GM12878 (cell line): ENCODE measurements at regions not wholly inside any gene's neighbourhood (a gene's known extent, or its start where the extent isn't known, plus 50 kb on each side); places are given as distances from the start of the nearest gene placed in this dataset.

Experiments
- ATAC-seq: fragments of 200-7000 bp; cut with Tn5 transposase; 3 replicates; pipeline ENCODE4 v1.9.1; 2020; ENCODE audit warnings: mild to moderate bottlenecking, moderate library complexity
- BruUV-seq: library from RNA; stranded (reverse); fragments of 400-500 nt; replicated peaks from 2 replicates; lab custom pipeline; 2021; lab: Mats Ljungman, UMichigan
- CTCF ChIA-PET: fragments of 300-600 bp; sonication (Branson Sonifier 250); formaldehyde crosslinking; extraction: SDS; loops from one replicate; lab custom pipeline; 2021; ENCODE audit warnings: inconsistent platforms; lab: Yijun Ruan, JAX
- POLR2A ChIA-PET: fragments of 350-600 bp; formaldehyde crosslinking; extraction: SDS; loops from one replicate; lab custom pipeline; 2021; ENCODE audit warnings: inconsistent platforms; lab: Charles Lee
- RAD21 ChIA-PET: fragments of 300-600 bp; sonication (Branson Sonifier 250); formaldehyde crosslinking; loops from one replicate; lab custom pipeline; 2023; ENCODE audit warnings: antibody characterized with exemption; ENCODE audit not compliant: unreplicated experiment; lab: Charles Lee
- SMC1A ChIA-PET: fragments of 300-600 bp; sonication (Branson Sonifier 250); formaldehyde crosslinking; loops from one replicate; lab custom pipeline; 2023; ENCODE audit not compliant: unreplicated experiment, uncharacterized antibody; lab: Charles Lee
- DNase-seq: peaks from one replicate; pipeline ENCODE4 v3.0.0-alpha.2; 2011; ENCODE audit warnings: low read depth, low spot score
- FAIRE-seq: peaks from 3 replicates; lab custom pipeline; 2011; peaks lifted over from hg19 to GRCh38; lab: Jason Lieb, UNC
- H2AFZ ChIP-seq: 2 replicates; pipeline ENCODE4 v1.6.0; 2011; ENCODE audit warnings: low read depth, low read length, control low read depth; ENCODE audit not compliant: control insufficient read depth
- H3K27ac ChIP-seq: 2 replicates; pipeline ENCODE4 v1.5.1; 2011; ENCODE audit warnings: control low read depth; ENCODE audit not compliant: control insufficient read depth, insufficient read depth
- H3K27me3 ChIP-seq, 2 experiments: replicated peaks in 1 of 2; 2 replicates each; pipeline versions ENCODE4 v1.6.0 to v1.6.1; 2011; ENCODE audit warnings: low read length in 1 of 2; ENCODE audit not compliant: control insufficient read depth in 2 of 2, insufficient read depth in 2 of 2
- H3K36me3 ChIP-seq, 2 experiments: 2 replicates each; pipeline ENCODE4 v1.5.1; 2011; ENCODE audit warnings: low read length in 1 of 2; ENCODE audit not compliant: control insufficient read depth in 2 of 2, insufficient read depth in 2 of 2
- H3K4me1 ChIP-seq: 2 replicates; pipeline ENCODE4 v1.6.1; 2011; ENCODE audit warnings: mild to moderate bottlenecking, low read length, moderate library complexity, mixed read lengths; ENCODE audit not compliant: control insufficient read depth, insufficient read depth
- H3K4me2 ChIP-seq: 2 replicates; pipeline ENCODE4 v1.6.0; 2011; ENCODE audit warnings: control low read depth; ENCODE audit not compliant: control insufficient read depth, insufficient read depth
- H3K4me3 ChIP-seq: fragments of 200-600 bp; sonication (generic); 2 replicates; pipeline ENCODE4 v1.5.1; 2016
- H3K79me2 ChIP-seq: 2 replicates; pipeline ENCODE4 v1.6.0; 2011; ENCODE audit warnings: low read length; ENCODE audit not compliant: control insufficient read depth, insufficient read depth
- H3K9ac ChIP-seq: 2 replicates; pipeline ENCODE4 v1.8.0; 2011; ENCODE audit warnings: low read length, control low read depth, mixed read lengths; ENCODE audit not compliant: control insufficient read depth, insufficient read depth
- H3K9me3 ChIP-seq: replicated peaks from 3 replicates; pipeline ENCODE4 v1.5.1; 2011; ENCODE audit warnings: mild to moderate bottlenecking, low read length; ENCODE audit not compliant: control insufficient read depth, insufficient read depth
- H4K20me1 ChIP-seq: 2 replicates; pipeline ENCODE4 v1.6.0; 2011; ENCODE audit not compliant: control insufficient read depth, insufficient read depth
- BHLHE40 ChIP-seq, 2 experiments: fragments of 450-650 bp in 1 of 2; IDR thresholded peaks; 2 replicates each; pipeline ENCODE4 v1.6.1; 2011 to 2017; ENCODE audit warnings: low read depth in 2 of 2, borderline replicate concordance in 1 of 2, improper control_type of control experiment in 1 of 2, low read length in 1 of 2, mild to moderate bottlenecking in 1 of 2
- NR2F1 ChIP-seq: fragments of 450-650 bp; conservative IDR thresholded peaks from 2 replicates; pipeline ENCODE4 v1.6.1; 2017; ENCODE audit warnings: mild to moderate bottlenecking
- SMAD1 ChIP-seq: fragments of 450-650 bp; IDR thresholded peaks from 2 replicates; pipeline ENCODE4 v1.6.1; 2018; ENCODE audit warnings: mild to moderate bottlenecking, low read depth; ENCODE audit not compliant: partially characterized antibody
- WGBS: methylation state at CpG from one replicate; pipeline ENCODE4 v1.1.6; 2016; ENCODE audit warnings: low lambda C conversion rate; ENCODE audit not compliant: insufficient replicate concordance, insufficient coverage; ENCODE audit errors: missing lambda C conversion rate; 5-methylcytosine and 5-hydroxymethylcytosine counted together
- in situ Hi-C: fragments of 300-500 bp; cut with MboI; formaldehyde crosslinking; loops from 9 replicates; pipeline ENCODE4 v1.14.3; 2018; ENCODE audit warnings: mixed read lengths
- intact Hi-C: fragments of 100-400 bp; cut with micrococcal nuclease; formaldehyde crosslinking; loops from one replicate; pipeline ENCODE4 v1.14.2; 2022; ENCODE audit not compliant: unreplicated experiment
- TF ChIP-seq, protein P1 (sequence below): IDR thresholded peaks from 2 replicates; pipeline ENCODE4 v1.6.1; 2012; ENCODE audit warnings: mild to moderate bottlenecking, low read depth, low read length

DNA sequence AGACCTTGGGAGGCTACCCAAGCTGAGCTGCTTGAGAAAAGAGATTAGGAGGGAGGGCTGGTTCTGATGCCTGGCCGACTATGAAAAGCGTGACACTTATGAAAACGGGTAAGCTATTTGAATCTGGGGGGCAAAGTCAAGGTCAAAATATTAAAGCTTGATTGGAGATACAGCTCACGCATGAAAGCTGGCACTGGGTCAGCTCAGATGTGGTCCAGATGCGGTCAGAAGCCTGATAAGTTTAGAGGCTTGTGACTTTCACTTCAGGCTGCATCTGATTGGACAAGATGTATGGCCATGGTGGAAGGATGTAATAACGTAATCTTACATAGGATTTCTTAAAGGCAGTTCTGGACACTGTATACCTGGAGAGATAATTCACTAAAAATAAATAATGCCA, 690.3 kb downstream of the NTRK3 start:
- ChIA-PET POLR2A (no interaction called here), SMC1A (no interaction called here), CTCF (interaction anchor here (1.7 kb wide), 1 partner anchor 10 kb away, joined by 3 read pairs; no protein-coding TSS in a partner anchor), RAD21 (no interaction called here)
- Histone ChIP-seq H3K4me2 (no peak overlapping the region), H3K4me3 (no peak overlapping the region), H3K27me3 (no peaks in the 10 kb centered on the region), H3K9ac (no peak overlapping the region), H3K79me2 (no peaks in the 10 kb centered on the region), H3K27ac (no peak overlapping the region), H2AFZ (no peak overlapping the region), H3K4me1 (no peaks in the 10 kb centered on the region), H4K20me1 (no peaks in the 10 kb centered on the region), H3K9me3 (no peaks in the 10 kb centered on the region), H3K36me3 (no peaks in the 10 kb centered on the region)
- no peak for ATAC-seq
- TF ChIP-seq BHLHE40 (IDR thresholded peaks at IDR 0.05; ENCODE audit: borderline replicate concordance in 1 of 2, low read depth in 2 of 2, low read length in 1 of 2), result no peak
- TF ChIP-seq, protein P1, sequence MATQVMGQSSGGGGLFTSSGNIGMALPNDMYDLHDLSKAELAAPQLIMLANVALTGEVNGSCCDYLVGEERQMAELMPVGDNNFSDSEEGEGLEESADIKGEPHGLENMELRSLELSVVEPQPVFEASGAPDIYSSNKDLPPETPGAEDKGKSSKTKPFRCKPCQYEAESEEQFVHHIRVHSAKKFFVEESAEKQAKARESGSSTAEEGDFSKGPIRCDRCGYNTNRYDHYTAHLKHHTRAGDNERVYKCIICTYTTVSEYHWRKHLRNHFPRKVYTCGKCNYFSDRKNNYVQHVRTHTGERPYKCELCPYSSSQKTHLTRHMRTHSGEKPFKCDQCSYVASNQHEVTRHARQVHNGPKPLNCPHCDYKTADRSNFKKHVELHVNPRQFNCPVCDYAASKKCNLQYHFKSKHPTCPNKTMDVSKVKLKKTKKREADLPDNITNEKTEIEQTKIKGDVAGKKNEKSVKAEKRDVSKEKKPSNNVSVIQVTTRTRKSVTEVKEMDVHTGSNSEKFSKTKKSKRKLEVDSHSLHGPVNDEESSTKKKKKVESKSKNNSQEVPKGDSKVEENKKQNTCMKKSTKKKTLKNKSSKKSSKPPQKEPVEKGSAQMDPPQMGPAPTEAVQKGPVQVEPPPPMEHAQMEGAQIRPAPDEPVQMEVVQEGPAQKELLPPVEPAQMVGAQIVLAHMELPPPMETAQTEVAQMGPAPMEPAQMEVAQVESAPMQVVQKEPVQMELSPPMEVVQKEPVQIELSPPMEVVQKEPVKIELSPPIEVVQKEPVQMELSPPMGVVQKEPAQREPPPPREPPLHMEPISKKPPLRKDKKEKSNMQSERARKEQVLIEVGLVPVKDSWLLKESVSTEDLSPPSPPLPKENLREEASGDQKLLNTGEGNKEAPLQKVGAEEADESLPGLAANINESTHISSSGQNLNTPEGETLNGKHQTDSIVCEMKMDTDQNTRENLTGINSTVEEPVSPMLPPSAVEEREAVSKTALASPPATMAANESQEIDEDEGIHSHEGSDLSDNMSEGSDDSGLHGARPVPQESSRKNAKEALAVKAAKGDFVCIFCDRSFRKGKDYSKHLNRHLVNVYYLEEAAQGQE, result no peak
- TF ChIP-seq SMAD1, result no peak
- TF ChIP-seq NR2F1, result 0 out of 2 replicates have a peak, but pooled peaks have one; percentile 36
- in situ Hi-C loops, result no loop called here
- no TSS peak for BruUV-seq
- WGBS, result 20% methylated on average over 6 of the region's 6 CpGs
- no peak for FAIRE-seq
- intact Hi-C loops, result no loop called here
- DNase-seq, result no peak
